ENCODE measurements at regions not wholly inside any gene's neighbourhood (a gene's known extent, or its start where the extent isn't known, plus 50 kb on each side); places are given as distances from the start of the nearest gene placed in this dataset.

DNA sequence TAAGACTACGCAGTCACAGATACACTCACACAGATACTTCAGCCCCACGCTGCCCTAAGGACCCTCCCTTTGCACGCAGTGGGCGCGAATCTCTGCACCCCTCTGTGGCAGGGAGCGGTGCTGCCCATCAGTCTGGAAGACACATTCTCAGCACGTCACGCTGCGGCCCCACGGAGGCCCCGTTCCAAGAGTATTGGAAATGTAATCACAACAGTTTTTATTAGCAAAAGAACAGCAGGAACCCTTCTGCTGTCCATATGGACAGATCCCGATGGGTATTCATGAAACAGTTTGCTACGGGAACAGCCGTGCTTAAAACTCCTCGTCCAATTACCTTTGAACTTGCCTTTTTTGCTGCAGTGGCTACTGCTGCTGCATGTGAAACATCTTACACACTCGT, 131.0 kb downstream of the RPS24 start:
- FAIRE-seq, result no peak

DNA sequence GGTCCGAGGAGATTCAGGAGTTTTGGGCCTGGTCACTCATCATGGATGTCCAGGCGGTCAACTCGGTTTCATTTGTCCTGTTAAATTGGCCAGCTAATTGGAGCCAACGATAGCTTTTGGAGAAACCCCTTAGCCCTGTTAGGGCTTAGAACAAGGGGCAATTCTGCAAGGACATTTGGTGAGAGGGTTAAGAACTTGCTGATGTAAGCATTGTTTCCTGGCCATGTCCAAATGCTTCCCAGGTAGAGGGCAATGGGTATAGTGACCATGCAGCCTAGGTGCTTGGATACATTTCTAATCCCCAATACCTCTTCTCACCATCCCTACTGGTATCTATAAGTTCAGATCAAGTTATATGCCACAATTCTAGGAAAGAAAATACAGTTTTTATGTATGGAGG, 131.5 kb downstream of the RPS24 start:
- FAIRE-seq, result no peak

DNA sequence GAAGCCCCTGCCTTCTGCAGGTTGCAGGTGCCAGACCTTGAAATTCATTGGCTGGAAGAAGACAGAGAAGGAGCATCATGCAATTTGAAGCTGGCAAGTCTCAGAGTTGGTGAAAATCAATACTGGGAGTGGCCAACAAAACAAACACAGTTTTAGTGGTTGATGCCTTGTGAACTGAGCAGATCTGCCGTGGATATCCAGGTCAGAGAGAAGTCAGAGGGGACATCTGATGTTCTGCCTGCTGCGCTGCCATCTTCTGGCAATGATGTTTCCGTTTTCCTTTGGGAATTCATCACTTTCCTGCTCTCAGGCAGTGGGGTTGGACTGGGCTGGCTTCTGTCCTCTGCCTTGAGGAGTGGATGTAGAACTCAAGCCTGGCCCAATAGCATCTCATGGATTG, 132.0 kb downstream of the RPS24 start:
- no peak for FAIRE-seq

DNA sequence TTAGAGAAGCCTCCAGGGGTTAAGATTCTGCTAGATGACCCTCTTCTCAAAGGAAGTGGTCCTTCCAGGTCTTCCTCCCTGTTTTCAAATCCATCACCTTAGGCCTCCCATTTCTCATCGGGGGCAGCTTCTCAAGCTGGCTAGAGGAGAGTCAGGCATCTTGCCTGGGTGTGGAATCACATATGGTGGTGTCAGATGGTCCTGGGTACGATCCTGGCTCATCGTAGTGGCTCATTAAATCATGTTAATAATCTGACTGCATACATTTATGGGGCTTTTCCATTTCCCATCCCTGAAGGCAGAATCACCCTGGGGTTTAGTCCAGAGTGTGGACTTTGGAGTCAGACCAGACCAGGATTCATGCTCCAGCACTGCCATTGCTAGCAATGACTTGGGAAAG, 132.6 kb downstream of the RPS24 start:
- no peak for FAIRE-seq

DNA sequence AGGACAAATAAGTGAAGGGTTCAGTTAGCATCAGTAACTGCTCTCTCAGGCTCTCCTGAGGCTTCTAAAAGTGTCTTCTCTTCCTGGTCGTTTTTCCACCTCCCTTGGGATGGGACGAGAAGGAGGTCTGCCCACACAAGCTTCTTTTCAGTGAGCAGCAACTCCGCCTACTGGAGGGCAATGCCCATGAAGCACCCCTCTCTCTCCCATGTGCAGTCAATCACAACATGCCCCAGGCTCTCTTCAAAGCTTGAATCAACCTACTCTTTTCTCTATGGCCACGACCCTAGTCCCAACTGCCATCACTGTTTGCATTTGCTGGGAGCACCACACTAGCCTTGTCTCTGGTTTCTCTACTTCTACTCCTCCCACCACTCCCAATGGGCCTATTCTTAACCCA, 135.6 kb downstream of the RPS24 start:
- no peak for FAIRE-seq

DNA sequence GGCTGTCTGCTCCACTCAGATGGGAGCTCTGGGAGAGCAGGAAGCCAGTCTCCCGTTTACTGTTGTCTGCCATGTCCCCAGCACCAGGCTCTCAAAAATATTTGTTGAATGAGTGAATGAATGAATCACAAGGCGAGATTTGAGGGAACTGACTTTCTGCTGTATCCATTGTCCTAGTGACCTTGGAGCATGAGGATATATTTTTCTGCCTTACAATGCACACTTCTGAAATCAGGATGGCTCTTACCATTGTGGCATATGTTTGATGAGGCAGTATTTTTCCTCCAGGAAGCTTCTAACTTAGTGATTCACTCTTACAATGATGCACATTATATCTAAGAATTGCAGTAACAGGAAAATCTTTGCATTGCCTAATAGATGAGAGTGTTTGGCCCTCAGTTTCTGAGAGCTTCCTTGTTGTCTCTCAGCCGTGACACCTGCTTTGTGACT, 136.4 kb downstream of the RPS24 start:
- FAIRE-seq, result no peak

DNA sequence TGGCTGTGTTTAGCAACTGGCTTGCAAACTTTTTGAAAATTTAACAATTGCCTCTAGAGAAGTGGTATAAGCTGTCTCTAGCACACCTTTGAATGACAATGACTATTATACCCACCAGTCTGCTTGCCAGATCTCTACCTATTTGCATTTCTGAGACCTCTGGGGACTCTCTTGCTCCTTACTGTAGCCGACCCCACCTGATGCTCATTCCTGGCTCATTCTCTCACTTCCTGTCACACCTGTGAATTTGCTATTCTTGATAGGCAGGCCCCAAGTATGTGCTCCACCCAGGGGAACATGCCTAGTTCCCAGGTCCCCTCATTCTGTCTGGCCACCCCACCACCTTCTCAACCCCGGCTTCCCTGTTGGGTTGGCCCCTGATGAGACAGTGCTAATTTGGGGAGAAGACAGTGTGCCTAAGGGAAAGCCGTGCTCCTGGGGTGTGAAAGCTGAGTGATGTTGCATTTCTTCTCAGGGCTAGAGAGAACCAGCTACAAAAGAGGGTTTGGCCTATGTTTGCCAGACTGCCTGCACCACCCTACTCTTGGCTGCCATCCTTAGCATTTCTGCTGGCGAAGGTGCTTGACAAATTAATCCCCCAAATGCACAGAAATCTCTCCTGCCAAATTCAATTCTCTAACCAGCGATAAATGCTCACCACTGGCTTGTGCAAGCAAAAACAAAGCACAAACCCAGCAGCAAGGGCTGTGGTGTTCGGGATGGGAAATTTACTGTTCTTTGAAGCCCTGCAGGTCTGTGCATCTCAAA, 138.2 kb downstream of the RPS24 start:
- no peak for FAIRE-seq

DNA sequence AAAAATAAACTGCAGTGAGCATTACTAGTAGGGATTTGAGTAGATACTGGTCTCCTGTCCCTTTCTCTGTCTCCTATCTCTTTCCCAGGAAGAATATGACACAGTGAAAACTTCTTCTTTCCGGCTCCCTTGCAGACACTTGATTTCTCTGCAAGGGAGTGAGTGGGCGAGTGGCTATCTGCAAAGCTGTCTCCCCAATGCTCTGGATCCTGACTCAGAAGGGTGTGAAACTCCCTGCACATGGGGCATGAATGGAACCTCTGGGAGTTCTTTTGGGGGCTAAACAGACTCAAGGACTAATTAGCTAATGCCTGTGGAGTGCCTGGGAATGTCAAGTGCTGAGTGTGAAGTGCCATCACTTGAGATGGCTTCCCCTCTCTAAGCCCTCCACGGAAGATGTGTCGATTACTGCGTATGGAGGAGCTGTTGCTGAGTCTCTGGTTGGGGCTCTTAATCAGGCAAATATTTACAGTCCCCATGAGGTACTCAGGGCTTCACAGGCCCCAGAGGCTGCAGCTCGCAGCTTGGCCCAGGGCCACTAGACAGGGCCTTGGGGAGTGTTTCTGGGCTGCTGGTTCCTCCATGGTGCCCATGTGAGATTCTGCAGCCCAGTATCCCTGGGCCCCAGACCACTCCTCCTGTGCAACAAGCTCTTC, 139.8 kb downstream of the RPS24 start:
- no peak for FAIRE-seq

DNA sequence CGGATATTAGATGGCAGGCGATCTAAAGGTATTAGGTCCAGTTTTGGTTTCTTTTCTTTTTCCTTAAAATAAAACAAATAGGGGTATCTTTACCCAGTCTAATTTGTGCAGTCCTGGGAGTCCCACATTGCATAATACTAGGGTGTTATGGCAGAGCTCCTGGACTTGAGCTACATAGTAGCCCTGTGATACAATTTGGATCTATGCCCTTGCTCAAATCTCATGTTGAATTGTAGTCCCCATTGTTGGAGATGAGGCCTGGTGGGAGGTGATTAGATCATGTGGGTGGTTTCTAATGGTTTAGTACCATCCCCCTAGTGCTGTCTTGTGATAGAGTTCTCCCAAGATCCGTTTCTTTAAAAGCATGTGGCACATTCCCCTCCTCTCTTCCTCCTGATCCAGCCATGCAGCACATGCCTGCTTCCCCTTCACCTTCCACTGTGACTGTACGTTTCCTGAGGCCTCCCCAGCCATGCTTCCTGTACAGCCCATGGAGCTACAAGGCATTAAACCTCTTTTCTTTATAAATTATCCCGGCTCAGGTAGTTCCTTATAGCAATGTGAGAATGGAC, 141.9 kb downstream of the RPS24 start:
- no peak for FAIRE-seq

DNA sequence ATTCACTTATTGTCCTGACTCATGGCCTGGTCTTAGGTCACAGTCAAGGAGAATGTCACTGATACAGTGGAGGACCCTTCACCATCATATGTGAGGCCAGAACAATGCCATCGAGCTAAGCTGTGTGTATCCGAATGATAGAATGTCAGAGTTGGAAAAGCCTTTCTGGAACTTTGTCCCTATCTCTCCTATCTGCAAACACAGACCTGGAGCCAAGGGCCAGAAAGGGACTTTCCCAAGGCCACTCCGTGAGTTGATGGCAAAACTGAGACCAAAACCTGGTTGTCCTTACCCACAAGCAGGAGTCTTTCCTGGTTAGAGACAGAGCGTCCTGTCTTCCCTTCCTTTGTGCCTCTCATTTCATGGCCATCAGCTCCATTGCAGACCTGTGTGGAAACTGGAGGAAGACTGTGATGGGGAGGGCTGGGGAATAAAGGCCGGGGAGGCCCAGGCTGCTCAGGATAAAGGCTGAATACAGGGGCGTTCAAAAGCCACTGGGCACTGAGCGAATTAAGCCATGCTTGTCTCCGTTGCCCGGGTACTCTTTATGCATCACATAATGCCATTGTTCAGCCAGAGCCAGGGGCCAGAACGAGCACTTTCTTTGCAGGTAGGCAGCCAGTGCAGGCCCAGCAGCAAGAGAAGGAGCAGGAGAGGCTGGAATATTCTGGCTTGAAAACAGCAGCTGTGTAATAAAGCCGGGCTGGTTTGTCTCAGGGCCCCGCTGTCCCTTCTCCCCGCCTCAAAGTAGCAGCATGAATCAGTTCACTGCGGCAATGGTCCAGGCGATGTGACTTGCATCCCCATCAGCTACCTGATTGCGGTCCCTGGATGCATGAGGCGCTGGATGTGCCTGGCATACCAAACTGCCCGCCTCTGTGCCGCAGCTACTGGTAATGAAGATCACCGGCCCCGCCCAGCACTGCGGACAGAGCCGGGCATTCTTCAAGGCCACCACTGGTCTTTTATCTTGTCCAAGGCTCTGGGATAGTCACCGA, 143.0 kb downstream of the RPS24 start:
- no peak for FAIRE-seq

DNA sequence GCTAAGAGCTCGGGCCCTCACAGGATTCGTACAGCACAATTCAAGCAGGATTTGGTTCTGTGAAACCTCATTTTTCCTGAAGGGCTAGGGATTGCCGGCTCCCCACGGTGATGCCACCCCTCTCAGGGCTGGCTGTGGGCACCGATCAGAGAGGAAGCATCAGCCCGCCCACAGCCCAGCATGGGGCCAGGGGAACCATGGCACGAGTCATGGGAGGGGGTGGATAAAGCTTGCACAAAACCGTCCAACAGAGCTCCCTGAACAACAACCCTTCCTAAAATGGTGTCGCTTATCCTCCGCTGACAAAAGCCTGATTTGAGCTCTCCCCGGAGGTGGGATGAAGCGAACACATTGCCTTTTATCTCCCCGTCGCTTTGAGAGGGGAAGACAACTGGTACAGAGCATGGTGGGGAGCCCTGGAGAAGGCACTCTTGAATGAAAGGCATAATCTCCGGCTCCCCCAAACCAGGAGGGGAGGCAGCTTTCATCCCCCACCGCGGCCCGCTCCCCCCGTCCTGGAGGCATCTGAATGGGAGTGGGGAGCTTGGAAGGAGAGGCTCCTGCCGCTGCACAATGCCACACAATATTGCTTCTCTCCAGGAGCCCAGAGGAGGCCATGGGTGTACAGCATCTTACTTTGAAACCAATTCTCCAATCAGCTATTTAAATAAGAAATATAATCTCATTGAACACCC, 144.0 kb downstream of the RPS24 start:
- no peak for FAIRE-seq

DNA sequence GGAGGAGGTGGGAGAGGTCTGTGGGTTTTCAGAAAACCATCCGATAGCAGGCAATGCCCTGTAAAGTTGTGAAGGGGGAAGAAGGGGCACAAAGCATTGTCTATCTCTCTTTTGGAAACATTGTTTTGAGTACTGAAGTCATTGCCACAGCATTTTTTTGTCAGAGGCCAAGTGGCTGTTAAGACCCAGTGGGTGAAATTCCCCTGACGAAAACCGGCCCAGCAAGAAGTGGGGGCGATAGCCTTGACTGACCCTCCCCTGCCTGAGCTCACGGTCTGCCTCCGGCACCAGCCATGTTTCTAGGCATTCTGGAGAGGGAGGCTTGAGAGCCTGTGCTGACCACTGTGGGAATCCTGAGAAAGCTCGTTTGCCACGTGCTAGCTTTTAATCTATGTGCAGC, 144.7 kb downstream of the RPS24 start:
- no peak for FAIRE-seq

DNA sequence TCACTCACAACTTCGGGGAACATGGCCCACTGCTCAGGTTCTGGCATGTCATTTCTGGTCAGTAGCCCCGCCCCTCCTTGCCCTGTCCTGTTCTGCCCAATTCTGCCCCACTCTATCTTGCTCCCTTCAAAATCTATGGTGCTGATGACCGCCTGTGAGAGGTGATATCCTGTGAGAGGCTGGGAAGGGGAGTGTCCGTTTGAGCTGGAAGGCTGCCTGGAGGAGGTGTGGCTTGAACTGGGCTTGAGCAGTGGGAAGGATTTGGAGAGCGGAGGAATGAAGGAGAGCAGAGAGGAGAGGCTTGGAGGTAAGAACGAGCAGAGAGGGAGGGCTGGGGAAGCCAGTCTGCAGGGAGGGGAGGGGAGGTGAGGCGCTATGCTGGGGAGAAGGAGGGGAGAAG, 145.3 kb downstream of the RPS24 start:
- no peak for FAIRE-seq

DNA sequence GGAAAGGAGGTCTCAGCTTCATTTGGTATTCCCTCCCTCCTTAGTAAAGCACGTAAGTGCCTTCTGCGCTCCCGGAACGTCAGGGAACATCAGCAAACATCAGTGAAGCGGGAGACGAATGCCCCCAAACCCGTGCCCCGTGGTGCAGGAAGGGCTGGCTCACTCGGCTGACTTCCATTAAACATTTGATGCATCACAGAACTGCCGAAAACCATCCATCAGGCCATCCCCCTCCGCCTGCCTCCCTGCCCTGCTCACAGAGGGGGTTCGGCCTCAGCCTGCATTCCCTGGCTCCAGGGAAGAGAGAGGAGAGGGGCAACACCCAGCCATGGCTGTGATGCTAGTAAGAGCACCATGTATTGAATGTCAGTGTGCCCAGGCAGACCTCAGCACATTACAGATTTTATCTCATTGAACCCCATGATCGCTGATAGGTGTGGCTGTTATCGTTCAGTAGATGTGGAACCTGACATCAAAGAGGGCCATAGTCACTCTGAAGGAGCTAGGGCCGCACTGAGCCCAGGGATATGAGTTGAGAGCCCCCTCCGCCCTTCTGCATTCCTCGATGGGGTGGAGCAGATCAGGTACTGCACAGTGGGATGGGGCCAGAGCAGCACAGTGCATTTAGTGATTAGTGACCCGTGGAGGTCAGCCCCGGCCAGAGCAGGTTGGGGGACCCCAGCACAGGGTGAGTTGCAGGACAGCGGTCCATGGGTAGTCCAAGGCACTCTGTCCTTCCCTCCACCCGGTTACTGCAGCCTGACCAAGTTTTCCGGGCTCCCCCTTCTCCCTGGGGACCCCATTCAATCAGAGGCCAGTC, 146.4 kb downstream of the RPS24 start:
- no peak for FAIRE-seq

DNA sequence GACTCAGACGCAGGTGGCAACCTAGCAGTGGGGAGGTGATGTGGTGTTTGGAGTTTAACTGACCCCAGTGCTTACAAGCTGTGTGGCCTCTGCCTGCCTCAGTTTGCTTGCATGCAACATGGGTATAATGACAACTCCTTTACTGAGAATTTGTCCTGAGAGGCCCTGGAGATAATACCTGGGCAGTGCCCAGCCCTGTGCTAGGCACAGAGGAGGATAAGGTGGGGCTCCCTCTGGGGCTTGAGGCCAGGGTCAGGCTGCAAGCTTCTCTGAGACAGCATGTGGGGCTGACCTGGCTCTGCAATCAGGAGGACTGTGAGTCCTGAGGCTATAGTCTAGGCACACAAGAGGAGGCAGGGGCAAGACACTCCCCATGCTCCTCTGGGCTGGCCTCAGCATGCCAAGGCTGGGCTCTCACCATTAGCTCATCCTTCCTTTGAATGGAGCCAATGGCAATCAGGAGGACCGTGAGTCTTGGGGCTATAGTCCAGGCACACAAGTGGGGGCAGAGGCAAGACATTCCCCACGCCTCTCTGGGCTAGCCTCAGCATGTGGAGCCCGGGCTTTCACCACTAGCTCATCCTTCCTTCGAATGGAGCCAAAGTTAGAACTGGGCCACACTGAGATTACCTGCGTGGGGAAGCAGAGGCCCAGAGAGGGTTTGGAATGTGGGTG, 147.9 kb downstream of the RPS24 start:
- no peak for FAIRE-seq

DNA sequence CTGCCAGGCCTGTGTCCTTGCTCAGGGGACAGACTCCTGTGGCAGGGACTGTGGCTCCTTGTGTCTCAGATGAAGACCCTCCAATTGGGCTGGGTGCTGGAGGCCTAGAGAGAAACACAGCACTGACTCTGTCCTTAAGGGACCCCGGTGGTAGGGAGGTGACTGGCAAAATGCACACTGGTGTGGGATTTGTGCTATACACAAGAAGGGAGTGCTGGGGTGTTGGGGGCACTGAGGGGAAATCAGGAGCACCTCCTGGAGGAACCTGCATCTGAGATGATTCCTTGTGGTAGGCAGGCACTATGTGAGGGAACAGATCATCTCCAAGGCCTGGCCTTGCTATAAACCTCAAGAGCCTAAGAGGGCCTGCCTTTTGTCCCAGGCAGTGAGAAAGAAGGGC, 149.2 kb downstream of the RPS24 start:
- FAIRE-seq, result no peak

DNA sequence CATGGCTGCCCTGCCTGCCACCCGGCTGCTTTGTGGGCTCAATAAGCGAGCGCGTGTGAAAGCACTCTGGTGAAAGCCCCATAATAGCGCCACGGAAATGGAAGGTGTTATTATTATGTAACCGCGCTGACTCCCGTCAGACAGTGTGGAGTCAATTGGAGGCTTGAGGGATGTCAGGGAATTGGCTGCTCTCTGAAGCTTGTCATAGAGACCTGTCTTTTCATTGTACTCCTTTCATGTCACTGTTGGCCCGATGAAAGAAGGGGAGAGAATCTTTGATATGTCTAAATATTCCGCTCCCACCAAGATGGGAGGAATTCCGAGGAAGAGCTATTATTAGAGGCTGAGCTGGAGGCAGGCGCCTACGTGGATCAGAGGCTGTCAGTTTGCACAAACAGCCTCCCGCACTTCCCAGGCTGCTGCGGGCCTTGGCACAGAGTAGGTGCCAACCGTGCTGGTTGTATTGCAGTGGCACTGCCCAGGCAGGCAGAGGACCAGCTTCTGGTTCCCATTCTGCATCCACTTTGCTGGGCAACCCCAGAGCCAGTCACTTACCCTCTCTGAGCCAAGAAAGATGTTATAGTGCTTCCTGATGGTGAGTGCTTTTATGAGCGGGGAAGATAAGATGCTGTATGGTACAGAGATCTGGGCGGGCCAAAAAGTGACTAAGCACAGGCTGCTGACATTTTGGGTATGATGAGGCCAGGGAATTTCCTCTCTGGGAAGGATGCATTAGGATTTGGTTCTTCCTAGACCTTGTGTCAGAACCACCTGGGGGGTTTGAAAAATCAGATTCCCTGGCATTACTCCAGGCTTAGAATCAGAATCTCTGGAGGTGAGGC, 151.4 kb downstream of the RPS24 start:
- no peak for FAIRE-seq

DNA sequence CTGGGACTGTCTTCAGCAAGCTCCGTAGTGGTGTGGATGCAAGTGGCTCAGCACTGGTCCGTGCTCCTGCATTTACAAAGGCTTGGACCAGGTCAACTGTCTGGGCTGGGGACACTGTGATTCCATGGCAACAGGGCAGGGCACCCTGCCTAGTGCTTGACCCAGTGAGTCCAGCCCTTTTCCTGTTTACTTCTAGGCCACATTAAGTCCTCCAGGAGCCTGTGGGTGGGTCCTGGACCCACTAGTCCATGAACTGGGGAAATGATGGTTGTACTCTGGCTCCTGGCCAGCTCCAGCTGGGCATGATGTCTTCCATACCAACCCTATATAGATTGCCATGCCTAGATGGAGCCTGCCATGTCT, 152.0 kb downstream of the RPS24 start:
- no peak for FAIRE-seq

DNA sequence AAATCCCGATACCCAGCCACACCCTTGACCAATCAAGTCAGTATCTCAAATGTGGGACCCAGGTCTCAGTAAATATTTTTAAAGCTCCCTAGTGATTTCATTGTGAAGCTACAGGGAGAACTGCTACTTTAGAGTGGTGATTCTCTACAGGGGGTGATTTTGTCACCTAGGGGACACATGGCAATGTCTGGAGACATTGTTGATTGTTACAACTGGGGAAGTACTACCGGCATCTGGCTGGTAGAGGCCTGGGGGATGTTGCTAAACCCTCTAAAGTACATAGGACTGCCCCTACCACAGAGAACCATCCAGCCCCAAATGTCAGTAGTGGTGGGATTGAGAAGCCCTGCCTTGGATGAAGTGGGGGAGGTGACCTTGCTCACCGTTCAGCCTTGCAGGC, 152.9 kb downstream of the RPS24 start:
- FAIRE-seq, result no peak

DNA sequence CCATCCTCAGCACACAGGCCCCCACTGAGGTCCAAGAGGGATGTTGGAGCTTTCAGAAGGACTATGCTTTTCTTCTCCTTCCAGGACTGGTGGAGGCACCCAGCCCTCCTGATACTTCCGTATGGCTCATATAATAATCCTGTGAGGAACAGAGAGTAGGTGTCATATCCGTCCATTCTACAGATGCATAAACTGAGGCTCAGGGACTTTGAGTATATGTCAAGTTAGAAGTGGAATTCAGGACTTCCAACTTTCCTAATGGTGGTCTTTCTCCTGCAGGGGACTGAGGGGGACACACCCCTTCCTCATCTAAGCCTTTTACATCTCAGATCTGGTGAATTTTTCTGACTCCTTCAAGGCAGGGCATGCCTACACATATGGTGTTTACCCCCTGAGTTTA, 153.7 kb downstream of the RPS24 start:
- no peak for FAIRE-seq

Data from endometrium (tissue), 2 donors.